GM12891 (cell line): ENCODE measurements at regions not wholly inside any gene's neighbourhood (a gene's known extent, or its start where the extent isn't known, plus 50 kb on each side); places are given as distances from the start of the nearest gene placed in this dataset.

Experiments
- POLR2A ChIP-seq: IDR thresholded peaks from 2 replicates; pipeline ENCODE4 v1.6.1; 2011; ENCODE audit warnings: low read depth, low read length, control low read depth
- POLR2AphosphoS5 ChIP-seq: IDR thresholded peaks from 2 replicates; pipeline ENCODE4 v1.6.1; 2011; ENCODE audit warnings: low read depth, low read length, control low read depth
- TAF1 ChIP-seq: IDR thresholded peaks from 2 replicates; pipeline ENCODE4 v1.6.1; 2011; ENCODE audit warnings: low read depth, low read length, control low read depth

DNA sequence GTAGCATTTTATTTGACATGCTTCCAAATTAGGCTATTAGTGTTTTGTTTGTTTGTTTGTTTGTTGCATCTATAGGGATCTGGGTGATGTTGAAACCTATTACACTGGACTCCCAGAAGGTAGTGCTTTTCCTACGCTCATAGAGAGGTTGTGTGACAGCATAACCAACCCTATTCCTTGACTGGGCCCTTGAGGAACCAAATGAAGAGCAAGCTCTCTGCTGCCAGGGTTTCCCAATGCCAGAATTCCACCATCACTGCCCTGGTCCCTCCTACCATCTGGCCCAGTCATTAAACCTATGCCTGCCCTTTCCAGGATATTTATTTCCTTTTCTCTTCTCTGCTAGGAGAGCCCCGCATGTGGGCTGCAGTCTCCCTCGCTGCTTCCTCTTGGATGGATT, 210.6 kb downstream of the IRS2 start:
- TF ChIP-seq POLR2A, result no peak
- TF ChIP-seq TAF1, result no peak
- TF ChIP-seq POLR2AphosphoS5, result no peak
